SK-N-SH (cell line): ENCODE measurements at regions not wholly inside any gene's neighbourhood (a gene's known extent, or its start where the extent isn't known, plus 50 kb on each side); places are given as distances from the start of the nearest gene placed in this dataset.

Experiments
- CTCF ChIA-PET: fragments of 300-600, 350-600 bp; formaldehyde crosslinking; extraction: SDS; loops from one replicate; lab custom pipeline; 2021; lab: Yijun Ruan, JAX
- POLR2A ChIA-PET: fragments of 350-600 bp; sonication (Branson Sonifier 250); formaldehyde crosslinking; extraction: SDS; loops from one replicate; lab custom pipeline; 2020; ENCODE audit warnings: antibody characterized with exemption, inconsistent platforms; lab: Yijun Ruan, JAX
- DNase-seq: peaks from one replicate; pipeline ENCODE4 v3.0.0; 2012
- H2AFZ ChIP-seq: fragments of 200-600 bp; sonication (generic); 2 replicates; pipeline ENCODE4 v1.8.1; 2016; ENCODE audit warnings: antibody characterized with exemption, mild to moderate bottlenecking, low read depth
- H3F3A ChIP-seq: fragments of 200-600 bp; sonication (generic); replicated peaks from 2 replicates; pipeline ENCODE3; 2016; ENCODE audit warnings: antibody characterized with exemption, mild to moderate bottlenecking; ENCODE audit not compliant: insufficient read depth
- H3K27ac ChIP-seq, 2 experiments: fragments of 200-500 bp in 1 of 2; fragments of 200-600 bp in 1 of 2; sonication (Bioruptor generic) in 1 of 2; sonication (generic), shearing (Covaris generic) in 1 of 2; 2 replicates each; pipeline versions ENCODE4 v1.5.1 to v1.6.1; 2014 to 2016; ENCODE audit warnings: low read depth in 2 of 2, inconsistent platforms in 1 of 2, low read length in 1 of 2, mild to moderate bottlenecking in 1 of 2, mixed read lengths in 1 of 2
- H3K27me3 ChIP-seq: fragments of 200-600 bp; sonication (generic), shearing (Covaris generic); 2 replicates; pipeline ENCODE4 v1.6.1; 2016; ENCODE audit warnings: mixed run types; ENCODE audit not compliant: insufficient read depth
- H3K36me3 ChIP-seq, 2 experiments: fragments of 200-500 bp in 1 of 2; fragments of 200-600 bp in 1 of 2; sonication (Bioruptor generic) in 1 of 2; sonication (generic) in 1 of 2; replicated peaks in 1 of 2; 2 replicates each; pipeline versions ENCODE3 to v1.5.1; 2014 to 2016; ENCODE audit warnings: low read length in 1 of 2, mild to moderate bottlenecking in 1 of 2; ENCODE audit not compliant: insufficient read depth in 2 of 2, control insufficient read depth in 1 of 2
- H3K4me1 ChIP-seq, 2 experiments: fragments of 200-500 bp in 1 of 2; fragments of 200-600 bp in 1 of 2; sonication (Bioruptor generic) in 1 of 2; sonication (generic), shearing (Covaris generic) in 1 of 2; 2 replicates each; pipeline versions ENCODE4 v1.5.1 to v1.6.1; 2014 to 2016; ENCODE audit warnings: low read depth in 1 of 2, low read length in 1 of 2, mixed run types in 1 of 2; ENCODE audit not compliant: insufficient read depth in 2 of 2, control insufficient read depth in 1 of 2
- H3K4me2 ChIP-seq: fragments of 200-600 bp; sonication (generic), shearing (Covaris generic); 2 replicates; pipeline ENCODE4 v1.6.1; 2017; ENCODE audit warnings: mixed run types
- H3K4me3 ChIP-seq, 2 experiments: fragments of 200-500 bp in 1 of 2; fragments of 200-600 bp in 1 of 2; sonication (Bioruptor generic) in 1 of 2; sonication (generic), shearing (Covaris generic) in 1 of 2; 2 replicates each; pipeline versions ENCODE4 v1.5.1 to v1.8.1; 2014 to 2016; ENCODE audit warnings: low read depth in 2 of 2, inconsistent platforms in 1 of 2, low read length in 1 of 2, mild to moderate bottlenecking in 1 of 2, mixed read lengths in 1 of 2, moderate library complexity in 1 of 2
- H3K79me2 ChIP-seq: fragments of 200-600 bp; sonication (generic); 2 replicates; pipeline ENCODE4 v1.8.1; 2017; ENCODE audit warnings: mild to moderate bottlenecking; ENCODE audit not compliant: insufficient read depth
- H3K9ac ChIP-seq: fragments of 200-600 bp; sonication (generic); 2 replicates; pipeline ENCODE4 v1.6.1; 2017; ENCODE audit warnings: mixed run types
- H3K9me2 ChIP-seq: fragments of 200-600 bp; sonication (generic); 2 replicates; pipeline ENCODE4 v1.6.1; 2017; ENCODE audit warnings: mixed run types
- H3K9me3 ChIP-seq: fragments of 200-600 bp; sonication (generic); 2 replicates; pipeline ENCODE4 v1.6.1; 2017; ENCODE audit warnings: mixed run types, mild to moderate bottlenecking, moderate library complexity
- H4K20me1 ChIP-seq: fragments of 200-600 bp; sonication (generic); 2 replicates; pipeline ENCODE4 v1.6.1; 2017; ENCODE audit warnings: mild to moderate bottlenecking, mixed run types; ENCODE audit not compliant: insufficient read depth
- CHD2 ChIP-seq: fragments of 150-350 bp; IDR thresholded peaks from 2 replicates; pipeline ENCODE4 v1.6.1; 2018; ENCODE audit warnings: low read length; ENCODE audit not compliant: partially characterized antibody
- EZH2phosphoT487 ChIP-seq: fragments of 200-600 bp; sonication (generic); IDR thresholded peaks from 2 replicates; pipeline ENCODE4 v1.6.1; 2017; ENCODE audit warnings: low read depth, mixed run types, mild to moderate bottlenecking, antibody characterized with exemption, moderate library complexity, borderline replicate concordance
- FOXJ3 ChIP-seq: sonication (generic); formaldehyde crosslinking; IDR thresholded peaks from 2 replicates; pipeline ENCODE4 v1.5.1; 2020; ENCODE audit warnings: mild to moderate bottlenecking, missing genetic modification reagents
- FOXM1 ChIP-seq: IDR thresholded peaks from 2 replicates; pipeline ENCODE4 v1.4.0; 2012; ENCODE audit warnings: low read depth, mild to moderate bottlenecking
- GABPA ChIP-seq: IDR thresholded peaks from 2 replicates; pipeline ENCODE4 v1.4.0; 2012; ENCODE audit warnings: low read depth, mild to moderate bottlenecking
- GATA2 ChIP-seq: sonication (generic); formaldehyde crosslinking; IDR thresholded peaks from 2 replicates; pipeline ENCODE4 v1.5.0; 2020; ENCODE audit warnings: mild to moderate bottlenecking, missing genetic modification reagents
- MEF2A ChIP-seq: IDR thresholded peaks from 2 replicates; pipeline ENCODE4 v1.4.0; 2012; ENCODE audit warnings: low read depth, borderline replicate concordance
- SMC3 ChIP-seq: IDR thresholded peaks from 2 replicates; pipeline ENCODE4 v1.6.1; 2012; ENCODE audit warnings: low read depth, low read length, improper control_type of control experiment
- TAF1 ChIP-seq: IDR thresholded peaks from 2 replicates; pipeline ENCODE4 v1.6.1; 2012; ENCODE audit warnings: low read depth, mild to moderate bottlenecking, low read length, moderate library complexity, borderline replicate concordance
- TCF12 ChIP-seq: IDR thresholded peaks from 2 replicates; pipeline ENCODE4 v1.4.0; 2012
- YY1 ChIP-seq: IDR thresholded peaks from 2 replicates; pipeline ENCODE4 v1.4.0; 2012; ENCODE audit warnings: low read depth, mild to moderate bottlenecking
- WGBS: methylation state at CpG from one replicate; pipeline ENCODE4 v1.1.6; 2017; ENCODE audit warnings: low lambda C conversion rate; 5-methylcytosine and 5-hydroxymethylcytosine counted together
- TF ChIP-seq, protein P1 (sequence below): IDR thresholded peaks from 2 replicates; pipeline ENCODE4 v1.6.1; 2012; ENCODE audit warnings: mild to moderate bottlenecking, low read depth, low read length, moderate library complexity
- TF ChIP-seq, protein P2 (sequence below): fragments of 150-350 bp; IDR thresholded peaks from 2 replicates; pipeline ENCODE4 v1.6.1; 2016; ENCODE audit warnings: mild to moderate bottlenecking, low read depth, low read length
- TF ChIP-seq, protein P3 (sequence below): fragments of 150-350 bp; IDR thresholded peaks from 2 replicates; pipeline ENCODE4 v1.6.1; 2017; ENCODE audit warnings: antibody characterized with exemption, low read length, low read depth, borderline replicate concordance
- TF ChIP-seq, protein P4 (sequence below): IDR thresholded peaks from 2 replicates; pipeline ENCODE4; 2012
- TF ChIP-seq, protein P5 (sequence below): fragments of 200-600 bp; sonication (generic); IDR thresholded peaks from 2 replicates; pipeline ENCODE4 v1.6.1; 2017; ENCODE audit warnings: antibody characterized with exemption, mild to moderate bottlenecking, moderate library complexity

DNA sequence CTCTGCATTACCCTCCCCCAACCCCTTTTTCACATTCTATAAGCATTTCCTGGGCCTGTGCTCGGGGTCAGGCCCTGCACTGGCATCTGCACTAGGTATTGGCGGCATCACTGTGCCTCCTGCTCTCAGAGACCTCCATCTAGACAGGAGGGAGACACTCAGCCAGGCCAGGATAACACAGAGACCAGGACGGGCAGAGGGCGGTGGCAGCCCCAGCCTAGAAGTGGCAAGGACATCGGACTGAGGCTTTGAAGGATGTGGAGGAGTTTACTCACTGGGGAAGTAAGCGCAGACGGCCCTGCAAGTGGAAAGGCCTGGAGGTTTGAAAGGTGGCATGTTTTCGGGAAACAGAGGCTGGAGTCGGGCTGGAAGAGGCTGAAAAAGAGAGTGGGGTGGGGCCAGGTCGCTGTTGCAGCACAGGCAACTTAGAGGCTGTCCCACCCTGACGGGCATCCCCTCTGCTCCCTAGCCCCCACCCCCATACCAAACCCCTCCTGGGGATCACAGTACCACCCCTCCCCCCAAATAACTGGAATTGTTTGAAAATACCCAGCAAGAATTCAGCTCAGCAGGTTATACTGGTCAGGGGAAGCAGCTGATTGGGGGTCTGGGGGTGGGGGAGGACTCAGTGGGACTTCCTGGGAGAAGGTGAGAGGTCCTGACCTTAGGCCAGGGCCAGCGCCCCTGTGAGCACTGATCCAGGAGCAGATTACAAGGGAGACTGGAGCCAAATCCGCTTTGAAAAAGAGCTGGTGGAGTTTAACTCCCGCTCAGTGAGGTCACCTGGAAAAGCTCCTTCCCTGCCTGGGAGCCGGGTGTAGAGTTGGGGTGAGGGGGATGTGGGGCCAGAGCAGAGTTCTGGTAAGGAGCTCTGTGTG lies 121.8 kb upstream of the WNT4 start:
- Histone ChIP-seq H3K9me3 (no peaks in the 10 kb centered on the region), H3K36me3 (no peaks in the 10 kb centered on the region), H3K27ac (no peak overlapping the region), H3K4me3 (no peak overlapping the region), H3K79me2 (no peaks in the 10 kb centered on the region), H2AFZ (no peak overlapping the region), H4K20me1 (no peaks in the 10 kb centered on the region), H3K4me1 (peaks cover 0 to 27% of the 10 kb centered on the region in 2 experiments; a peak in 1 of 4 replicates), H3K27me3 (no peaks in the 10 kb centered on the region), H3K9ac (no peak overlapping the region), H3K9me2 (no peaks in the 10 kb centered on the region), H3F3A (no peaks in the 10 kb centered on the region), H3K4me2 (no peak overlapping the region)
- 61% methylated on average over 15 of the region's 15 CpGs for WGBS
- no peak for TF ChIP-seq CHD2
- TF ChIP-seq, protein P1, sequence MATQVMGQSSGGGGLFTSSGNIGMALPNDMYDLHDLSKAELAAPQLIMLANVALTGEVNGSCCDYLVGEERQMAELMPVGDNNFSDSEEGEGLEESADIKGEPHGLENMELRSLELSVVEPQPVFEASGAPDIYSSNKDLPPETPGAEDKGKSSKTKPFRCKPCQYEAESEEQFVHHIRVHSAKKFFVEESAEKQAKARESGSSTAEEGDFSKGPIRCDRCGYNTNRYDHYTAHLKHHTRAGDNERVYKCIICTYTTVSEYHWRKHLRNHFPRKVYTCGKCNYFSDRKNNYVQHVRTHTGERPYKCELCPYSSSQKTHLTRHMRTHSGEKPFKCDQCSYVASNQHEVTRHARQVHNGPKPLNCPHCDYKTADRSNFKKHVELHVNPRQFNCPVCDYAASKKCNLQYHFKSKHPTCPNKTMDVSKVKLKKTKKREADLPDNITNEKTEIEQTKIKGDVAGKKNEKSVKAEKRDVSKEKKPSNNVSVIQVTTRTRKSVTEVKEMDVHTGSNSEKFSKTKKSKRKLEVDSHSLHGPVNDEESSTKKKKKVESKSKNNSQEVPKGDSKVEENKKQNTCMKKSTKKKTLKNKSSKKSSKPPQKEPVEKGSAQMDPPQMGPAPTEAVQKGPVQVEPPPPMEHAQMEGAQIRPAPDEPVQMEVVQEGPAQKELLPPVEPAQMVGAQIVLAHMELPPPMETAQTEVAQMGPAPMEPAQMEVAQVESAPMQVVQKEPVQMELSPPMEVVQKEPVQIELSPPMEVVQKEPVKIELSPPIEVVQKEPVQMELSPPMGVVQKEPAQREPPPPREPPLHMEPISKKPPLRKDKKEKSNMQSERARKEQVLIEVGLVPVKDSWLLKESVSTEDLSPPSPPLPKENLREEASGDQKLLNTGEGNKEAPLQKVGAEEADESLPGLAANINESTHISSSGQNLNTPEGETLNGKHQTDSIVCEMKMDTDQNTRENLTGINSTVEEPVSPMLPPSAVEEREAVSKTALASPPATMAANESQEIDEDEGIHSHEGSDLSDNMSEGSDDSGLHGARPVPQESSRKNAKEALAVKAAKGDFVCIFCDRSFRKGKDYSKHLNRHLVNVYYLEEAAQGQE, result no peak
- TF ChIP-seq MEF2A, result no peak
- no peak for TF ChIP-seq YY1
- no peak for TF ChIP-seq SMC3
- TF ChIP-seq FOXM1, result no peak
- TF ChIP-seq GABPA, result no peak
- TF ChIP-seq EZH2phosphoT487, result no peak
- TF ChIP-seq, protein P2, sequence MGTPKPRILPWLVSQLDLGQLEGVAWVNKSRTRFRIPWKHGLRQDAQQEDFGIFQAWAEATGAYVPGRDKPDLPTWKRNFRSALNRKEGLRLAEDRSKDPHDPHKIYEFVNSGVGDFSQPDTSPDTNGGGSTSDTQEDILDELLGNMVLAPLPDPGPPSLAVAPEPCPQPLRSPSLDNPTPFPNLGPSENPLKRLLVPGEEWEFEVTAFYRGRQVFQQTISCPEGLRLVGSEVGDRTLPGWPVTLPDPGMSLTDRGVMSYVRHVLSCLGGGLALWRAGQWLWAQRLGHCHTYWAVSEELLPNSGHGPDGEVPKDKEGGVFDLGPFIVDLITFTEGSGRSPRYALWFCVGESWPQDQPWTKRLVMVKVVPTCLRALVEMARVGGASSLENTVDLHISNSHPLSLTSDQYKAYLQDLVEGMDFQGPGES, result no peak
- POLR2A ChIA-PET, result no interaction called here
- CTCF ChIA-PET, result interaction anchor here (7.7 kb wide), 1 partner anchor 13 kb away, joined by 78 read pairs; no protein-coding TSS in a partner anchor
- no peak for DNase-seq

DNA sequence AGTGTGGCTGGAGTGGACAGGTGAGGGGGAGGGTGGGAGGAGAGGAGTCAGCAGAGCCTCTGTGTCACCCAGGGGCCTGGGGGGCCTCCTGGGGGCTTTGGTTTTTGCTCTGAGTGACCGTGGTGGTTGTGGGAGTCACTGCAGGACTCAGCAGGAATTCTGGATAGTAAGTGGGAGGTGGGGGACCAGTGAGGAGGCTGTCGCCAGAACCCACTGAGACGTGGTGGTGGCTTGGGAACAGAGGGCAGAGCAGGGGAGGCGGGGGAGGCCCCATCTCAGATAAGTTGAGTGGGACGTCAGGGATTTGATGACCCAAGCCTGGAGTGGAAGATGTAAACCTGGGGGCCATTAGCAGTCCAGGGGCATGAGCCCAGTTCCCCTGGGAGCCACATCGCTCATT lies 123.2 kb upstream of the WNT4 start:
- Histone ChIP-seq H3K9me3 (no peaks in the 10 kb centered on the region), H3K9me2 (no peaks in the 10 kb centered on the region), H3K79me2 (no peaks in the 10 kb centered on the region), H3K4me2 (no peak overlapping the region), H2AFZ (no peak overlapping the region), H4K20me1 (no peaks in the 10 kb centered on the region), H3K4me3 (no peak overlapping the region), H3K4me1 (peaks cover 0 to 27% of the 10 kb centered on the region in 2 experiments; a peak in 1 of 4 replicates), H3K9ac (no peak overlapping the region), H3K27ac (no peak overlapping the region), H3K27me3 (no peaks in the 10 kb centered on the region), H3F3A (no peaks in the 10 kb centered on the region), H3K36me3 (no peaks in the 10 kb centered on the region)
- WGBS, result 54% methylated on average over 5 of the region's 6 CpGs
- ChIA-PET CTCF (interaction anchor here (1.7 to 7.7 kb wide), 2 partner anchors 11 to 125 kb away, joined by 4 to 78 read pairs; no protein-coding TSS in a partner anchor), POLR2A (no interaction called here)
- no peak for DNase-seq
- TF ChIP-seq MEF2A (no peak), GATA2 (no peak), TCF12 (no peak), TAF1 (no peak), FOXJ3 (no peak)
- TF ChIP-seq, protein P3, sequence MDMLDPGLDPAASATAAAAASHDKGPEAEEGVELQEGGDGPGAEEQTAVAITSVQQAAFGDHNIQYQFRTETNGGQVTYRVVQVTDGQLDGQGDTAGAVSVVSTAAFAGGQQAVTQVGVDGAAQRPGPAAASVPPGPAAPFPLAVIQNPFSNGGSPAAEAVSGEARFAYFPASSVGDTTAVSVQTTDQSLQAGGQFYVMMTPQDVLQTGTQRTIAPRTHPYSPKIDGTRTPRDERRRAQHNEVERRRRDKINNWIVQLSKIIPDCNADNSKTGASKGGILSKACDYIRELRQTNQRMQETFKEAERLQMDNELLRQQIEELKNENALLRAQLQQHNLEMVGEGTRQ, result no peak
- TF ChIP-seq, protein P4, sequence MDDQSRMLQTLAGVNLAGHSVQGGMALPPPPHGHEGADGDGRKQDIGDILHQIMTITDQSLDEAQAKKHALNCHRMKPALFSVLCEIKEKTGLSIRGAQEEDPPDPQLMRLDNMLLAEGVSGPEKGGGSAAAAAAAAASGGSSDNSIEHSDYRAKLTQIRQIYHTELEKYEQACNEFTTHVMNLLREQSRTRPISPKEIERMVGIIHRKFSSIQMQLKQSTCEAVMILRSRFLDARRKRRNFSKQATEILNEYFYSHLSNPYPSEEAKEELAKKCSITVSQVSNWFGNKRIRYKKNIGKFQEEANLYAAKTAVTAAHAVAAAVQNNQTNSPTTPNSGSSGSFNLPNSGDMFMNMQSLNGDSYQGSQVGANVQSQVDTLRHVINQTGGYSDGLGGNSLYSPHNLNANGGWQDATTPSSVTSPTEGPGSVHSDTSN, result no peak
- TF ChIP-seq, protein P5, sequence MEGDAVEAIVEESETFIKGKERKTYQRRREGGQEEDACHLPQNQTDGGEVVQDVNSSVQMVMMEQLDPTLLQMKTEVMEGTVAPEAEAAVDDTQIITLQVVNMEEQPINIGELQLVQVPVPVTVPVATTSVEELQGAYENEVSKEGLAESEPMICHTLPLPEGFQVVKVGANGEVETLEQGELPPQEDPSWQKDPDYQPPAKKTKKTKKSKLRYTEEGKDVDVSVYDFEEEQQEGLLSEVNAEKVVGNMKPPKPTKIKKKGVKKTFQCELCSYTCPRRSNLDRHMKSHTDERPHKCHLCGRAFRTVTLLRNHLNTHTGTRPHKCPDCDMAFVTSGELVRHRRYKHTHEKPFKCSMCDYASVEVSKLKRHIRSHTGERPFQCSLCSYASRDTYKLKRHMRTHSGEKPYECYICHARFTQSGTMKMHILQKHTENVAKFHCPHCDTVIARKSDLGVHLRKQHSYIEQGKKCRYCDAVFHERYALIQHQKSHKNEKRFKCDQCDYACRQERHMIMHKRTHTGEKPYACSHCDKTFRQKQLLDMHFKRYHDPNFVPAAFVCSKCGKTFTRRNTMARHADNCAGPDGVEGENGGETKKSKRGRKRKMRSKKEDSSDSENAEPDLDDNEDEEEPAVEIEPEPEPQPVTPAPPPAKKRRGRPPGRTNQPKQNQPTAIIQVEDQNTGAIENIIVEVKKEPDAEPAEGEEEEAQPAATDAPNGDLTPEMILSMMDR, result no peak
